ENCODE measurements at regions not wholly inside any gene's neighbourhood (a gene's known extent, or its start where the extent isn't known, plus 50 kb on each side); places are given as distances from the start of the nearest gene placed in this dataset.
"Not testable (repeated sequence)": the region's sequence is repeated elsewhere in the genome, so short reads cannot be mapped to it uniquely, and the experiment has no call there.

DNA sequence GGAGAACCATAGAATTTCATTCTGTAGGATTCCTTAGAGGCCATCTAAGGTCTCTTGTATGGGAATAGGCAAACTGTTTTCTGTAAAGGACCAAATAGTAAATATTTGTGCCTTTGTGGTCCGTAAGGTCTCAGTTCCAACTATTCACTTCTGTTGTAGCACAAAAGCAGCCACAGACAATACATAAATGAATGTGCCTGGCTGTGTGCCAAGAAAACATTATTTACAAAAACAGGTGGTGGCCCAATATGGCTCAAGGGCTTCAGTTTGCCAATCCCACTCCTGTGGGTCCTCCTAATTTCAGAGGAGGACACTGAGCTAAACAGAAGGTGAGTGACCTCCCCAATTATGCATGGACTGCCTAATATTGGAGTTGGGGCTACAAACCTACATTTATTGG, 67.6 kb upstream of the EDEM3 start:
- TF ChIP-seq, protein P1, sequence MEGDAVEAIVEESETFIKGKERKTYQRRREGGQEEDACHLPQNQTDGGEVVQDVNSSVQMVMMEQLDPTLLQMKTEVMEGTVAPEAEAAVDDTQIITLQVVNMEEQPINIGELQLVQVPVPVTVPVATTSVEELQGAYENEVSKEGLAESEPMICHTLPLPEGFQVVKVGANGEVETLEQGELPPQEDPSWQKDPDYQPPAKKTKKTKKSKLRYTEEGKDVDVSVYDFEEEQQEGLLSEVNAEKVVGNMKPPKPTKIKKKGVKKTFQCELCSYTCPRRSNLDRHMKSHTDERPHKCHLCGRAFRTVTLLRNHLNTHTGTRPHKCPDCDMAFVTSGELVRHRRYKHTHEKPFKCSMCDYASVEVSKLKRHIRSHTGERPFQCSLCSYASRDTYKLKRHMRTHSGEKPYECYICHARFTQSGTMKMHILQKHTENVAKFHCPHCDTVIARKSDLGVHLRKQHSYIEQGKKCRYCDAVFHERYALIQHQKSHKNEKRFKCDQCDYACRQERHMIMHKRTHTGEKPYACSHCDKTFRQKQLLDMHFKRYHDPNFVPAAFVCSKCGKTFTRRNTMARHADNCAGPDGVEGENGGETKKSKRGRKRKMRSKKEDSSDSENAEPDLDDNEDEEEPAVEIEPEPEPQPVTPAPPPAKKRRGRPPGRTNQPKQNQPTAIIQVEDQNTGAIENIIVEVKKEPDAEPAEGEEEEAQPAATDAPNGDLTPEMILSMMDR (conservative IDR thresholded peaks at IDR 0.05) = no peak
- no peak overlapping the region for H3K27ac ChIP-seq

DNA sequence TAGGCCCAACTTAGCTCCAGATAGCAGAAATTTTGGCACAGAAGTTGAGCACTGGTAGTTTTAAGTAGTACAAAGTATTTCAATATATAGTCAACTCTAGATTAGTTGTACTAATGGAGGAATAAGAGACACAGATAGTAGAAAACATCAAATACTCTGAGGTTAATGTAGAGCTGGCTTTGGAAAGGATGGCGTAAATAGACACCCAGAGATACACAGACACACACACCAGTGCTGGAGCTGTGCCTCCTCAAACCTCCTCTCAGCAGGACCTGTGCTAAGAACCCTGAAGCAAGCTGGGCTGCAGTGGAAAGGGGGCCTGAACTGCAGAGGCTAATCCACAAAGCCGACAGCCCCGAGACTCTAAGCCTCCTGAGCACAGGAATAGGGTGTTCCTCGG, 67.0 kb upstream of the EDEM3 start:
- TF ChIP-seq, protein P1 (conservative IDR thresholded peaks at IDR 0.05) = no peak
- no peak overlapping the region for H3K27ac ChIP-seq

DNA sequence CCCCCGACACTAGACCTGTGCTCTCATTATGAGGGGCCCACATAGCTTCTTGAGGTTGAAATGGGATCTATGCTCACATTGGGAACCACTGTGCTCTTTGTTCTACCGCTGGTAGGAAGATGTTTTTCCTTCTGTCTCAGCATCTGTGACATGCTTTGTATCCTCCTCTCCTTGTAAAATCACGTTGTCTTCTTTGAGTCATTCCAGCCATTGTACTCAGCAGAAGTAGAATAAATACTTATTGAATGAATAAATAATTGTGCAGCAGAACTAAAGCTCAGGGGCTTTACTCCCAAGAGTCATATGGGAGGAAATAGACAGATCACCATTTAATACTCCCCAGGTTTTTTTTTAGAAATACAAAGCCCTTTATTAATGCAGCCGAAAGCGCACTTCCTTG, 66.3 kb upstream of the EDEM3 start:
- TF ChIP-seq, protein P1 (conservative IDR thresholded peaks at IDR 0.05) = no peak
- no peak overlapping the region for H3K27ac ChIP-seq

DNA sequence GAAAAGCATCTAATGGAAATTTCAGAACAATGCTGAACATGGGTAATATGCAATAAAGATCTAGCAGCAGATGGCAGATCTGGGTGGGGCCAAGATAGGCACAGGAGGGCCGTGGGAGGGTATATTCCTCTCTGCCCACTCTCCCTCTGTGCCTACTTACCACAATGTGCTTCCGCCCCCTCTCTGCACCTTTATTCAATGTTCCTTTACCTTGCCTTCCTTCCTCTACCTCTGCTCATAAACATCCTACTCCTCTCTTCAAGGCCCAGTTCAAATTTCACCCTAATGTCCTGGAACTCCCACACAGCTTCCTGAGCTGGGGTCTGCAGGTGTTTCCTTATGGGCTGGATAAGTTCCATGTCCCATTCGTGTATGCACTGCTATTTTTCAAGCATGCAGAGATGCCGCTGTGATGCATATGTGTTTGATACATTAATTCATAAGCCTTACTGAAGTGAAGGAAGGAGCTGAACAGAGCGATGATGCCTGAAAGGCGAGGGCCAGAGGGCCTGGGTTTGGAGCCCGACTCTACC, 65.6 kb upstream of the EDEM3 start:
- TF ChIP-seq, protein P1 (conservative IDR thresholded peaks at IDR 0.05) = no peak

DNA sequence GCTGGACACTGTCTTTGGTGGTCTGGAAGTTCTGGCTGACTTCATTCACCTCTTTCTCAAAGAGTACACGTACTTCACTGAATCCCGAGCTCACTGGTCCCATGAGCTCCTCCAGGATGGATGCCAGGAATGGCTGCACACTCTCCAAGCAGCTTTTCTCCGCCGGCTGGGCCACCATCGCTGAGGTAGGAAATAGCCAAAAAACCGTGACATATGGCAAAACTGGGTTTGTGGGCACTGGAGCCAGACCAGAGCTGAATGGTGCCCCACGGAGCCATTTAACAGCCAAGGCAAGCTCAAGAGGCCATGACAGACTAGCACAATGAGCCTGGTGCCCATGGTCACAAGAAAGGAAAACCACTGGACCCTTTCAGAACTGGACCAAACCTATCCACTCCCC, 64.0 kb upstream of the EDEM3 start:
- TF ChIP-seq, protein P1 (conservative IDR thresholded peaks at IDR 0.05) = no peak
- no peak overlapping the region for H3K27ac ChIP-seq

More for the DNA sequence above, 65.6 kb upstream of the EDEM3 start:
- H3K27ac ChIP-seq = no peak overlapping the region

DNA sequence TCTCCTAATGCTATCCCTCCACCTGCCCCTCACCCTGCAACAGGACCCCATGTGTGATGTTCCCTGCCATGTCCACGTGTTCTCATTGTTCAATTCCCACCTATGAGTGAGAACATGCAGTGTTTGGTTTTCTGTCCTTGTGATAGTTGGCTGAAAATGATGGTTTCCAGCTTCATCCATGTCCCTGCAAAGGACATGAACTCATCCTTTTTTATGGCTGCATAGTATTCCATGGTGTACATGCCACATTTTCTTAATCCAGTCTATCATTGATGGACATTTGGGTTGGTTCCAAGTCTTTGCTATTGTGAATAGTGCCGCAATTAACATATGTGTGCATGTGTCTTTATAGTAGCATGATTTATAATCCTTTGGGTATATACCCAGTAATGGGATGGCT, 62.3 kb upstream of the EDEM3 start:
- H3K27ac ChIP-seq = not testable (repeated sequence)

DNA sequence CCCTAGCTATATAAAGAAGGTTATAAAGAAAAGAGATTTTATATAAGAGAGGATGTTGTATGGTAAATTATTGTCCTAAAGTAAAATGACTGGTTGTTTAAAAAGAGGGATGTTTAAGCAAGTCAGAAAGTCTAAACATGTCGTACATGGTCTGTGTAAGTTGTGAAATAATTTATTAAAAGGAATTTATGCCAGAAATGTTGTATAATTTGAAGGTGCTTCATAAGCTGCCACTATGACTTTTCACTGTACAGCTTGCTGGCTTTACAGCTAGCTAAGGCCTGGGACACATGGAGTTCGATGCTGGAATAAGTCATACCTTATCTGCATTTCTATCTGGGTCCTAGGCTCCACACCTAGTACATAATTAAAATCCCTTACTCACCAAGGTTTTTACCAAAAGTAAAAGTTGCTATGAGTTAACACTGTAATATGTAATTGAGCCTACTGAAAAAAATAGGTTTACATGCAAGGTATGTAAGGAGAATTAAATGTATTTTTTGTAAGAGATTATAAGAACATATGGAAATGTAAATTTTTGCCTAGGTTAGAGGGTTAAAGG, 59.0 kb upstream of the EDEM3 start:
- TF ChIP-seq, protein P1 (conservative IDR thresholded peaks at IDR 0.05) = no peak
- H3K27ac ChIP-seq = no peak overlapping the region

DNA sequence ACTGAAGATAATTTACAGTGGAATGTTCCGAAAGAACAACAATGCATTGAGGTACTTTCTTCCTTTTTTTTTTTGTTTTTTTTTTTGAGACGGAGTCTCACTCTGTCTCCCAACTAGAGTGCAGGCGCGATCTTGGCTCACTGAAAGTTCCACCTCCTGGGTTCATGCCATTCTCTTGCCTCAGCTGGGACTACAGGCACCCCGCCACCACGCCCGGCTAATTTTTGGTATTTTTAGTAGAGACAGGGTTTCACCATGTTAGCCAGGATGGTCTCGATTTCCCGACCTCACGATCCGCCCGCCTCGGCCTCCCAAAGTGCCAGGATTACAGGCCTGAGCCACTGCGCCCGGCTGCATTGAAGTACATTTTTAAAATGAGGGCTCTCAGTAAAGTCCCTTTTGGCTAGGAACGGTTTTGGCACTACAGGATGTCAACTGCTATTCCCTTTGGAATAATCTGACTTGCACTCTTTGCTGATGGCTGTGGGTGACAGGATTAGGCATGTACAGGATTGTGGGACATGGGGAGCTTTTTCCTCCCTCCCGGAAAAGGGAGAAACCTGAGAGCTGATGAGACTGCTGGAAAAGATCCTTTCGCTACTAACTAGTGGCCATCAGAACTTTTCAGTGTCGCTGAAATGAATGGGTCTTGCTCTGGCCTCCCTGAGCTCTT, 56.9 kb upstream of the EDEM3 start:
- TF ChIP-seq, protein P1 (conservative IDR thresholded peaks at IDR 0.05) = no peak
- H3K27ac ChIP-seq = no peak overlapping the region
